Calu3 (cell line): ENCODE measurements at regions not wholly inside any gene's neighbourhood (a gene's known extent, or its start where the extent isn't known, plus 50 kb on each side); places are given as distances from the start of the nearest gene placed in this dataset.

ENCODE experiments used
- BruUV-seq: library from RNA; stranded (reverse); fragments of 400-500 nt; replicated peaks from 2 replicates; lab custom pipeline; 2021; lab: Mats Ljungman, UMichigan
- CTCF ChIA-PET: fragments of 300-600 bp; sonication (Branson Sonifier 250); formaldehyde crosslinking; loops from one replicate; lab custom pipeline; 2022; ENCODE audit warnings: antibody characterized with exemption; lab: Charles Lee
- DNase-seq: peaks from one replicate; pipeline ENCODE4 v3.0.0; 2022
- H3K27ac Mint-ChIP-seq: one replicate; pipeline ENCODE4 v1.8.0; 2022; ENCODE audit warnings: mixed read lengths; ENCODE audit not compliant: unreplicated experiment
- H3K27me3 Mint-ChIP-seq: one replicate; pipeline ENCODE4 v1.8.0; 2022; ENCODE audit warnings: mixed read lengths; ENCODE audit not compliant: unreplicated experiment
- H3K36me3 Mint-ChIP-seq: one replicate; pipeline ENCODE4 v1.8.0; 2022; ENCODE audit warnings: mild to moderate bottlenecking, moderate library complexity, mixed read lengths; ENCODE audit not compliant: insufficient read depth, unreplicated experiment
- H3K4me1 Mint-ChIP-seq: one replicate; pipeline ENCODE4 v1.8.0; 2022; ENCODE audit warnings: mild to moderate bottlenecking, low read depth, mixed read lengths; ENCODE audit not compliant: unreplicated experiment
- H3K4me3 Mint-ChIP-seq: one replicate; pipeline ENCODE4 v1.8.0; 2022; ENCODE audit warnings: mild to moderate bottlenecking, low read depth, moderate library complexity, mixed read lengths; ENCODE audit not compliant: unreplicated experiment
- H3K9me3 Mint-ChIP-seq: one replicate; pipeline ENCODE4 v1.8.0; 2022; ENCODE audit warnings: low read depth, mixed read lengths; ENCODE audit not compliant: unreplicated experiment
- CTCF ChIP-seq: fragments of 200-600 bp; IDR thresholded peaks from one replicate; pipeline ENCODE4 v1.8.0; 2022; ENCODE audit warnings: antibody characterized with exemption; ENCODE audit not compliant: unreplicated experiment
- intact Hi-C: fragments of 100-400 bp; cut with micrococcal nuclease; formaldehyde crosslinking; loops from one replicate; pipeline ENCODE4 v1.10.0; 2022; ENCODE audit not compliant: unreplicated experiment

- Mint-ChIP-seq H3K4me3 (no peak overlapping the region), H3K27ac (no peak overlapping the region), H3K4me1 (no peaks in the 10 kb centered on the region), H3K36me3 (no peaks in the 10 kb centered on the region), H3K9me3 (no peaks in the 10 kb centered on the region), H3K27me3 (no peaks in the 10 kb centered on the region)
- no TSS peak for BruUV-seq
- DNase-seq = no peak
- CTCF ChIA-PET = no interaction called here
- intact Hi-C loops = no loop called here
- TF ChIP-seq CTCF = no peak
Measured at GRCh38 chr18:1746131-1746530, 825.2 kb downstream of the METTL4 start.

GRCh38 chr18:1751249-1751648 lies 820.1 kb downstream of the METTL4 start:
- H3K9me3 Mint-ChIP-seq = no peaks in the 10 kb centered on the region
- no peak overlapping the region for H3K4me3 Mint-ChIP-seq
- intact Hi-C loops = no loop called here
- no peaks in the 10 kb centered on the region for H3K4me1 Mint-ChIP-seq
- no peaks in the 10 kb centered on the region for H3K36me3 Mint-ChIP-seq
- DNase-seq = no peak
- no peak overlapping the region for H3K27ac Mint-ChIP-seq
- BruUV-seq = no TSS peak
- CTCF ChIA-PET = no interaction called here
- TF ChIP-seq CTCF = no peak
- H3K27me3 Mint-ChIP-seq = no peaks in the 10 kb centered on the region

- no peak for DNase-seq
- intact Hi-C loops = no loop called here
- no peaks in the 10 kb centered on the region for H3K4me1 Mint-ChIP-seq
- no peaks in the 10 kb centered on the region for H3K27me3 Mint-ChIP-seq
- no peaks in the 10 kb centered on the region for H3K9me3 Mint-ChIP-seq
- CTCF ChIA-PET = no interaction called here
- TF ChIP-seq CTCF = no peak
- no peak overlapping the region for H3K27ac Mint-ChIP-seq
- no TSS peak for BruUV-seq
- no peak overlapping the region for H3K4me3 Mint-ChIP-seq
- H3K36me3 Mint-ChIP-seq = no peaks in the 10 kb centered on the region
Measured at GRCh38 chr18:1760901-1761300, 810.4 kb downstream of the METTL4 start.

GRCh38 chr18:1774261-1774660 lies 797.0 kb downstream of the METTL4 start:
- no peaks in the 10 kb centered on the region for H3K36me3 Mint-ChIP-seq
- TF ChIP-seq CTCF = no peak
- intact Hi-C loops = no loop called here
- no peaks in the 10 kb centered on the region for H3K9me3 Mint-ChIP-seq
- peaks cover 7% of the 10 kb centered on the region for H3K4me1 Mint-ChIP-seq
- no peak for DNase-seq
- H3K27ac Mint-ChIP-seq = peak overlapping the region; percentile 61
- H3K27me3 Mint-ChIP-seq = no peaks in the 10 kb centered on the region
- CTCF ChIA-PET = no interaction called here
- H3K4me3 Mint-ChIP-seq = no peak overlapping the region
- no TSS peak for BruUV-seq

- H3K4me1 Mint-ChIP-seq = peaks cover 7% of the 10 kb centered on the region
- intact Hi-C loops = no loop called here
Measured at GRCh38 chr18:1777843-1778242, 793.5 kb downstream of the METTL4 start.

More at GRCh38 chr18:1777843-1778242, 793.5 kb downstream of the METTL4 start:
- no peak overlapping the region for H3K27ac Mint-ChIP-seq
- no TSS peak for BruUV-seq
- no peaks in the 10 kb centered on the region for H3K36me3 Mint-ChIP-seq
- H3K4me3 Mint-ChIP-seq = no peak overlapping the region
- no peak for TF ChIP-seq CTCF
- CTCF ChIA-PET = no interaction called here
- no peaks in the 10 kb centered on the region for H3K27me3 Mint-ChIP-seq
- no peaks in the 10 kb centered on the region for H3K9me3 Mint-ChIP-seq
- no peak for DNase-seq
